PC-3 (cell line): ENCODE measurements at regions not wholly inside any gene's neighbourhood (a gene's known extent, or its start where the extent isn't known, plus 50 kb on each side); places are given as distances from the start of the nearest gene placed in this dataset.

ENCODE experiments used
- ATAC-seq: fragments of 200-7000 bp; cut with Tn5 transposase; 2 replicates; pipeline ENCODE4 v1.9.1; 2020; ENCODE audit warnings: mild to moderate bottlenecking, moderate library complexity
- BruUV-seq: library from RNA; stranded (reverse); fragments of 400-500 nt; replicated peaks from 2 replicates; lab custom pipeline; 2021; lab: Mats Ljungman, UMichigan
- CTCF ChIA-PET: fragments of 300-600 bp; sonication (Branson Sonifier 250); formaldehyde crosslinking; loops from one replicate; lab custom pipeline; 2022; ENCODE audit warnings: antibody characterized with exemption; lab: Charles Lee
- POLR2A ChIA-PET: fragments of 300-600 bp; sonication (Branson Sonifier 250); formaldehyde crosslinking; loops from one replicate; lab custom pipeline; 2022; ENCODE audit warnings: antibody characterized with exemption; ENCODE audit not compliant: unreplicated experiment; lab: Charles Lee
- DNase-seq: peaks from one replicate; pipeline ENCODE4 v3.0.0-alpha.2; 2015
- H2AFZ ChIP-seq: fragments of 300-600 bp; sonication (generic); 2 replicates; pipeline ENCODE4 v1.6.0; 2016; ENCODE audit warnings: antibody characterized with exemption, low read length
- H3F3A ChIP-seq: fragments of 300-600 bp; sonication (generic); one replicate; pipeline ENCODE4 v1.6.0; 2017; ENCODE audit warnings: antibody characterized with exemption, low read length, control low read depth, mild to moderate bottlenecking; ENCODE audit not compliant: unreplicated experiment
- H3K27ac ChIP-seq: fragments of 300-600 bp; sonication (generic); 2 replicates; pipeline ENCODE4 v1.5.1; 2016; ENCODE audit warnings: mild to moderate bottlenecking, low read length
- H3K27me3 ChIP-seq: fragments of 300-600 bp; sonication (generic); 2 replicates; pipeline ENCODE4 v1.6.1; 2016; ENCODE audit warnings: low read length, mixed read lengths
- H3K36me3 ChIP-seq: fragments of 300-600 bp; sonication (generic); 2 replicates; pipeline ENCODE4 v1.6.1; 2016; ENCODE audit warnings: low read depth, mixed run types, low read length, mixed read lengths
- H3K4me1 ChIP-seq: fragments of 300-600 bp; sonication (generic); 2 replicates; pipeline ENCODE4 v1.5.1; 2016; ENCODE audit warnings: low read length; ENCODE audit not compliant: insufficient read depth
- H3K4me2 ChIP-seq: fragments of 300-600 bp; sonication (generic); 2 replicates; pipeline ENCODE4 v1.6.0; 2016; ENCODE audit warnings: low read length
- H3K4me3 ChIP-seq: fragments of 300-600 bp; sonication (generic); 2 replicates; pipeline ENCODE4 v1.5.1; 2016; ENCODE audit warnings: mild to moderate bottlenecking, low read length, mixed read lengths
- H3K79me2 ChIP-seq: fragments of 300-600 bp; sonication (generic); 2 replicates; pipeline ENCODE4 v1.6.1; 2017; ENCODE audit warnings: low read length, mixed read lengths
- H3K9ac ChIP-seq: fragments of 300-600 bp; sonication (generic); 2 replicates; pipeline ENCODE4 v1.6.0; 2016; ENCODE audit warnings: mild to moderate bottlenecking, low read length
- H3K9me2 ChIP-seq: fragments of 300-600 bp; sonication (generic); replicated peaks from 2 replicates; pipeline ENCODE4 v1.6.1; 2016; ENCODE audit warnings: mixed run types, low read length, mixed read lengths
- H3K9me3 ChIP-seq: fragments of 300-600 bp; sonication (generic); 2 replicates; pipeline ENCODE4 v1.6.1; 2016; ENCODE audit warnings: low read length, mixed read lengths
- H4K20me1 ChIP-seq: fragments of 300-600 bp; sonication (generic); 2 replicates; pipeline ENCODE4 v1.6.1; 2016; ENCODE audit warnings: low read length, mixed read lengths
- CTCF ChIP-seq: fragments of 300-600 bp; sonication (generic); conservative IDR thresholded peaks from 2 replicates; pipeline ENCODE4 v1.5.1; 2017; ENCODE audit warnings: antibody characterized with exemption, low read depth, mild to moderate bottlenecking, low read length
- EZH2 ChIP-seq: fragments of 300-600 bp; sonication (generic); IDR thresholded peaks from one replicate; pipeline ENCODE4 v1.6.1; 2017; ENCODE audit warnings: antibody characterized with exemption, mild to moderate bottlenecking, low read length; ENCODE audit not compliant: unreplicated experiment
- EZH2phosphoT487 ChIP-seq: fragments of 300-600 bp; sonication (generic); IDR thresholded peaks from 2 replicates; pipeline ENCODE4 v1.6.1; 2018; ENCODE audit warnings: mild to moderate bottlenecking, antibody characterized with exemption, low read length, borderline replicate concordance
- intact Hi-C: fragments of 100-400 bp; cut with micrococcal nuclease; formaldehyde crosslinking; loops from 2 replicates; pipeline ENCODE4 v1.9.0; 2023

GRCh38 chr5:117633093-117633492 lies 1058.5 kb upstream of the SEMA6A start:
- no peaks in the 10 kb centered on the region for H3K36me3 ChIP-seq
- DNase-seq (no peak), ATAC-seq (no peak)
- no peaks in the 10 kb centered on the region; the same call in 1 of the 2 replicates for H3K9me3 ChIP-seq
- H3K4me3 ChIP-seq, result no peak overlapping the region
- BruUV-seq, result no TSS peak
- H3K27me3 ChIP-seq, result no peaks in the 10 kb centered on the region
- no peak overlapping the region for H3K27ac ChIP-seq
- no peaks in the 10 kb centered on the region for H3K79me2 ChIP-seq
- H3K4me2 ChIP-seq, result no peak overlapping the region
- CTCF ChIA-PET, result no interaction called here
- no peak overlapping the region for H2AFZ ChIP-seq
- no peaks in the 10 kb centered on the region for H4K20me1 ChIP-seq
- intact Hi-C loops, result no loop called here
- no peak for TF ChIP-seq EZH2
- TF ChIP-seq EZH2phosphoT487, result no peak
- no peak for TF ChIP-seq CTCF
- no peaks in the 10 kb centered on the region for H3K9me2 ChIP-seq
- POLR2A ChIA-PET, result no interaction called here
- H3K4me1 ChIP-seq, result no peaks in the 10 kb centered on the region
- H3K9ac ChIP-seq, result no peak overlapping the region
- no peaks in the 10 kb centered on the region for H3F3A ChIP-seq

- Histone ChIP-seq H3K27me3 (no peaks in the 10 kb centered on the region), H3K9ac (no peak overlapping the region), H3K4me2 (no peak overlapping the region), H3F3A (no peaks in the 10 kb centered on the region), H4K20me1 (no peaks in the 10 kb centered on the region), H3K4me3 (no peak overlapping the region), H3K36me3 (no peaks in the 10 kb centered on the region), H3K79me2 (no peaks in the 10 kb centered on the region), H2AFZ (no peak overlapping the region), H3K4me1 (no peaks in the 10 kb centered on the region), H3K9me2 (no peaks in the 10 kb centered on the region), H3K27ac (no peak overlapping the region), H3K9me3 (no peaks in the 10 kb centered on the region; the same call in 1 of the 2 replicates)
- no peak for TF ChIP-seq EZH2phosphoT487
- TF ChIP-seq EZH2, result no peak
- TF ChIP-seq CTCF, result no peak
- no peak for DNase-seq
- BruUV-seq, result no TSS peak
- intact Hi-C loops, result no loop called here
- ChIA-PET POLR2A (no interaction called here), CTCF (no interaction called here)
- no peak for ATAC-seq
Measured at GRCh38 chr5:117624201-117624600, 1049.6 kb upstream of the SEMA6A start.

GRCh38 chr5:117623042-117623805 lies 1048.6 kb upstream of the SEMA6A start:
- Histone ChIP-seq H3K27ac (no peak overlapping the region), H3K9ac (no peak overlapping the region), H3K4me2 (no peak overlapping the region), H3K4me3 (no peak overlapping the region), H3K27me3 (no peaks in the 10 kb centered on the region), H3K9me3 (no peaks in the 10 kb centered on the region; the same call in 1 of the 2 replicates), H3K36me3 (no peaks in the 10 kb centered on the region), H3K9me2 (no peaks in the 10 kb centered on the region), H3K79me2 (no peaks in the 10 kb centered on the region), H4K20me1 (no peaks in the 10 kb centered on the region), H3K4me1 (no peaks in the 10 kb centered on the region), H3F3A (no peaks in the 10 kb centered on the region), H2AFZ (no peak overlapping the region)
- no peak for TF ChIP-seq EZH2phosphoT487
- no peak for TF ChIP-seq EZH2
- TF ChIP-seq CTCF, result no peak
- intact Hi-C loops, result no loop called here
- ATAC-seq (no peak), DNase-seq (no peak)
- ChIA-PET POLR2A (no interaction called here), CTCF (no interaction called here)
- BruUV-seq, result no TSS peak
